Caco-2 (cell line): ENCODE measurements at regions not wholly inside any gene's neighbourhood (a gene's known extent, or its start where the extent isn't known, plus 50 kb on each side); places are given as distances from the start of the nearest gene placed in this dataset.

ENCODE experiments used
- BruUV-seq: library from RNA; stranded (reverse); fragments of 400-500 nt; replicated peaks from 2 replicates; lab custom pipeline; 2021; lab: Mats Ljungman, UMichigan
- CTCF ChIA-PET: fragments of 300-600 bp; sonication (Branson Sonifier 250); formaldehyde crosslinking; loops from one replicate; lab custom pipeline; 2022; ENCODE audit warnings: antibody characterized with exemption; lab: Charles Lee
- POLR2A ChIA-PET: fragments of 300-600 bp; sonication (Branson Sonifier 250); formaldehyde crosslinking; loops from one replicate; lab custom pipeline; 2022; ENCODE audit warnings: antibody characterized with exemption; lab: Charles Lee
- DNase-seq, 2 experiments: peaks; one replicate each; pipeline versions ENCODE4 v3.0.0 to v3.0.0-alpha.2; 2020 to 2022
- H3K27me3 ChIP-seq: replicated peaks from 2 replicates; pipeline ENCODE4 v1.6.0; 2011; ENCODE audit warnings: low read length; ENCODE audit not compliant: control insufficient read depth, insufficient read depth
- H3K36me3 ChIP-seq: 2 replicates; pipeline ENCODE4 v1.5.1; 2011; ENCODE audit warnings: low read length; ENCODE audit not compliant: control insufficient read depth, insufficient read depth
- H3K4me1 ChIP-seq: fragments of 250-450 bp; sonication (Bioruptor Pico); 2 replicates; pipeline ENCODE4 v1.5.1; 2020; ENCODE audit warnings: mild to moderate bottlenecking
- H3K4me3 ChIP-seq: 2 replicates; pipeline ENCODE4 v1.5.1; 2011; ENCODE audit warnings: low read depth, mild to moderate bottlenecking, control low read depth, low read length
- H3K9me3 ChIP-seq: fragments of 250-450 bp; sonication (Bioruptor Pico); 2 replicates; pipeline ENCODE4 v1.5.1; 2020; ENCODE audit warnings: mild to moderate bottlenecking, moderate library complexity
- H3K27ac Mint-ChIP-seq: one replicate; pipeline ENCODE4 v1.8.0; 2022; ENCODE audit warnings: mixed read lengths; ENCODE audit not compliant: unreplicated experiment
- H3K27me3 Mint-ChIP-seq: one replicate; pipeline ENCODE4 v1.8.0; 2022; ENCODE audit warnings: mixed read lengths; ENCODE audit not compliant: insufficient read depth, unreplicated experiment
- H3K36me3 Mint-ChIP-seq: one replicate; pipeline ENCODE4 v1.8.0; 2022; ENCODE audit warnings: mild to moderate bottlenecking, mixed read lengths; ENCODE audit not compliant: insufficient read depth, unreplicated experiment
- H3K4me1 Mint-ChIP-seq: one replicate; pipeline ENCODE4 v1.8.0; 2022; ENCODE audit warnings: low read depth, mixed read lengths; ENCODE audit not compliant: unreplicated experiment
- H3K4me3 Mint-ChIP-seq: one replicate; pipeline ENCODE4 v1.8.0; 2022; ENCODE audit warnings: mild to moderate bottlenecking, moderate library complexity, mixed read lengths; ENCODE audit not compliant: unreplicated experiment
- H3K9me3 Mint-ChIP-seq: one replicate; pipeline ENCODE4 v1.8.0; 2022; ENCODE audit warnings: mixed read lengths; ENCODE audit not compliant: unreplicated experiment
- CTCF ChIP-seq, 2 experiments: fragments of 200-600 bp in 1 of 2; IDR thresholded peaks; 1 replicate in 1 of 2; 2 replicates in 1 of 2; pipeline versions ENCODE4 v1.5.1 to v1.8.0; 2011 to 2022; ENCODE audit warnings: antibody characterized with exemption in 1 of 2, control low read depth in 1 of 2, inconsistent platforms in 1 of 2, low read depth in 1 of 2, low read length in 1 of 2, mild to moderate bottlenecking in 1 of 2, moderate library complexity in 1 of 2; ENCODE audit not compliant: insufficient read depth in 1 of 2, severe bottlenecking in 1 of 2, unreplicated experiment in 1 of 2
- intact Hi-C: fragments of 100-400 bp; cut with micrococcal nuclease; formaldehyde crosslinking; loops from one replicate; pipeline ENCODE4 v1.10.0; 2022; ENCODE audit not compliant: unreplicated experiment

DNA sequence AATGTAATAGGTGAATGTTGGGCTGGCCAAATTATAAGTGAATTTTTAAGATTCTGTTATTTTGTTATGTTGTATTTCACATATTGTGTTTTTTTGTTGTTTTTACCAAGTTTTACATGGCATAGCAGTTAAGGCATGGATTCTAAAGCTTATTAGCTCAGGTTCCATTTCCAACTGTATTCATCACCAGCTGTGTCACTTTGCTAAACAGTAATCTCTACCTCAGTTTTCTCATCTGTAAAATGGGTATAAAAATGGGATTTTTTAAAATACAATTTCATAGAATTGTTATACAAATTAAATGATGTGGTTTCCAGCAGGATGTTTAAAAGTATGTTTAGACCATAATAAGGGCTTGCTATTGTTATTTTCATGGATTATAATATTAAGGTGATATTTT lies 512.2 kb downstream of the SLC16A7 start:
- H3K9me3 ChIP-seq: no peaks in the 10 kb centered on the region
- intact Hi-C loops: no loop called here
- POLR2A ChIA-PET: no interaction called here
- Mint-ChIP-seq H3K36me3 (no peaks in the 10 kb centered on the region), H3K27me3 (no peaks in the 10 kb centered on the region), H3K27ac (no peak overlapping the region), H3K4me3 (no peak overlapping the region), H3K9me3 (peaks cover 7% of the 10 kb centered on the region), H3K4me1 (no peaks in the 10 kb centered on the region)
- CTCF ChIA-PET: no interaction called here
- BruUV-seq: no TSS peak
- DNase-seq: no peak
- H3K36me3 ChIP-seq: no peaks in the 10 kb centered on the region
- no peak for TF ChIP-seq CTCF (IDR thresholded peaks at IDR 0.05; ENCODE audit: insufficient read depth in 1 of 2, low read depth in 1 of 2, low read length in 1 of 2, severe bottlenecking in 1 of 2, unreplicated experiment in 1 of 2)
- H3K4me3 ChIP-seq: no peak overlapping the region
- no peaks in the 10 kb centered on the region for H3K27me3 ChIP-seq
- H3K4me1 ChIP-seq: no peaks in the 10 kb centered on the region

- no peaks in the 10 kb centered on the region for H3K36me3 ChIP-seq
- H3K4me3 Mint-ChIP-seq: no peak overlapping the region
- POLR2A ChIA-PET: no interaction called here
- no TSS peak for BruUV-seq
- no peaks in the 10 kb centered on the region for H3K4me1 ChIP-seq
- H3K27me3 Mint-ChIP-seq: no peaks in the 10 kb centered on the region
- H3K27ac Mint-ChIP-seq: no peak overlapping the region
- intact Hi-C loops: no loop called here
- DNase-seq: no peak
- H3K27me3 ChIP-seq: no peaks in the 10 kb centered on the region
- H3K4me3 ChIP-seq: no peak overlapping the region
- CTCF ChIA-PET: no interaction called here
- H3K36me3 Mint-ChIP-seq: no peaks in the 10 kb centered on the region
- no peak for TF ChIP-seq CTCF (IDR thresholded peaks at IDR 0.05; ENCODE audit: insufficient read depth in 1 of 2, low read depth in 1 of 2, low read length in 1 of 2, severe bottlenecking in 1 of 2, unreplicated experiment in 1 of 2)
- H3K9me3 ChIP-seq: no peaks in the 10 kb centered on the region
- H3K9me3 Mint-ChIP-seq: no peaks in the 10 kb centered on the region
- no peaks in the 10 kb centered on the region for H3K4me1 Mint-ChIP-seq
Measured at GRCh38 chr12:60112063-60112462, 516.2 kb downstream of the SLC16A7 start.

DNA sequence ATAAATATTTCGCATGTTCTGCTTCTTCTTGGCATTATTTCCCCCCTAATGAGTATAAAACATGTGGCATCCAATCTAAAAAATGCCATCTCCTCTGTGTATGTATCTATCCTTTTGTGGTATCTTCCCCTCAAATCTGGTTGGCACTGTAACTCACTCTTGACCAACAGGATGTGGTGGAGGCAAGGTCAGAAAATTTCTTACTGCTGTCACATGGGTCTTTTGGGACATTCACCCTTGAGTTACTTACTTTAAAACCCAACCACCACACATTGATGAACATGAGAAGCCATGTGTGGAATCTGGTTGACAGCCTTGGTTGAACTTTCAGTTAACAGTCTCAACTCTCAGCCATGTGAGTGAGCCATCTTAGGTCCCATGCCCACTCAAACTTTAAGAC lies 516.9 kb downstream of the SLC16A7 start:
- Mint-ChIP-seq H3K4me1 (no peaks in the 10 kb centered on the region), H3K4me3 (no peak overlapping the region), H3K36me3 (no peaks in the 10 kb centered on the region), H3K27ac (no peak overlapping the region), H3K9me3 (no peaks in the 10 kb centered on the region), H3K27me3 (no peaks in the 10 kb centered on the region)
- intact Hi-C loops: no loop called here
- CTCF ChIA-PET: no interaction called here
- BruUV-seq: no TSS peak
- POLR2A ChIA-PET: no interaction called here
- Histone ChIP-seq H3K27me3 (no peaks in the 10 kb centered on the region), H3K9me3 (no peaks in the 10 kb centered on the region), H3K4me1 (no peaks in the 10 kb centered on the region), H3K36me3 (no peaks in the 10 kb centered on the region), H3K4me3 (no peak overlapping the region)
- no peak for TF ChIP-seq CTCF (IDR thresholded peaks at IDR 0.05; ENCODE audit: insufficient read depth in 1 of 2, low read depth in 1 of 2, low read length in 1 of 2, severe bottlenecking in 1 of 2, unreplicated experiment in 1 of 2)
- DNase-seq: no peak
